ENCODE measurements at regions not wholly inside any gene's neighbourhood (a gene's known extent, or its start where the extent isn't known, plus 50 kb on each side); places are given as distances from the start of the nearest gene placed in this dataset.
"Not testable (repeated sequence)": the region's sequence is repeated elsewhere in the genome, so short reads cannot be mapped to it uniquely, and the experiment has no call there.

GRCh38 chr2:13414897-13415296 lies 698.2 kb downstream of the TRIB2 start:
- no peak for DNase-seq (ENCODE audit: low spot score)

GRCh38 chr2:13433954-13434353 lies 717.2 kb downstream of the TRIB2 start:
- no peak for DNase-seq (ENCODE audit: low spot score)

- not testable (repeated sequence) for DNase-seq (ENCODE audit: low spot score)
These were observed 727.0 kb downstream of the TRIB2 start for GRCh38 chr2:13443554-13444261.

GRCh38 chr2:13462464-13462863 lies 745.7 kb downstream of the TRIB2 start:
- no peak for DNase-seq (ENCODE audit: low spot score)

GRCh38 chr2:13466076-13466475 lies 749.3 kb downstream of the TRIB2 start:
- no peak for DNase-seq (ENCODE audit: low spot score)

GRCh38 chr2:13474538-13474937 lies 757.8 kb downstream of the TRIB2 start:
- DNase-seq (ENCODE audit: low spot score): no peak

- DNase-seq (ENCODE audit: low spot score): no peak
These were observed 763.3 kb downstream of the TRIB2 start for GRCh38 chr2:13480057-13480456.

- no peak for DNase-seq (ENCODE audit: low spot score)
These were observed 764.5 kb downstream of the TRIB2 start for GRCh38 chr2:13481201-13481600.

- no peak for DNase-seq (ENCODE audit: low spot score)
These were observed 768.5 kb downstream of the TRIB2 start for GRCh38 chr2:13485256-13485655.

GRCh38 chr2:13488965-13489364 lies 772.2 kb downstream of the TRIB2 start:
- no peak for DNase-seq (ENCODE audit: low spot score)

GRCh38 chr2:13492262-13492661 lies 775.5 kb downstream of the TRIB2 start:
- DNase-seq (ENCODE audit: low spot score): no peak

GRCh38 chr2:13495051-13495450 lies 778.3 kb downstream of the TRIB2 start:
- no peak for DNase-seq (ENCODE audit: low spot score)

- no peak for DNase-seq (ENCODE audit: low spot score)
These were observed 788.1 kb downstream of the TRIB2 start for GRCh38 chr2:13504808-13505207.

- no peak for DNase-seq (ENCODE audit: low spot score)
These were observed 791.9 kb downstream of the TRIB2 start for GRCh38 chr2:13508671-13509070.

- no peak for DNase-seq (ENCODE audit: low spot score)
These were observed 798.5 kb downstream of the TRIB2 start for GRCh38 chr2:13515254-13515653.

GRCh38 chr2:13522096-13522495 lies 805.4 kb downstream of the TRIB2 start:
- DNase-seq (ENCODE audit: low spot score): no peak

- no peak for DNase-seq (ENCODE audit: low spot score)
These were observed 806.4 kb downstream of the TRIB2 start for GRCh38 chr2:13522917-13523821.

- no peak for DNase-seq (ENCODE audit: low spot score)
These were observed 807.8 kb downstream of the TRIB2 start for GRCh38 chr2:13524492-13524891.

- not testable (repeated sequence) for DNase-seq (ENCODE audit: low spot score)
These were observed 815.1 kb downstream of the TRIB2 start for GRCh38 chr2:13531735-13532410.

GRCh38 chr2:13532781-13533523 lies 816.2 kb downstream of the TRIB2 start:
- DNase-seq (ENCODE audit: low spot score): not testable (repeated sequence)

GRCh38 chr2:13533524-13533922 lies 816.8 kb downstream of the TRIB2 start:
- DNase-seq (ENCODE audit: low spot score): no peak

GRCh38 chr2:13536941-13537340 lies 820.2 kb downstream of the TRIB2 start:
- DNase-seq (ENCODE audit: low spot score): no peak
